GM06990 (cell line): ENCODE measurements at regions not wholly inside any gene's neighbourhood (a gene's known extent, or its start where the extent isn't known, plus 50 kb on each side); places are given as distances from the start of the nearest gene placed in this dataset.

ENCODE experiments used
- DNase-seq: peaks from one replicate; pipeline ENCODE4 v3.0.0-alpha.2; 2011; ENCODE audit not compliant: insufficient read length; ENCODE audit errors: extremely low read depth
- H3K27me3 ChIP-seq: replicated peaks from 2 replicates; pipeline ENCODE4 v1.6.0; 2011; ENCODE audit warnings: low read length; ENCODE audit not compliant: control insufficient read depth, insufficient read depth
- H3K36me3 ChIP-seq: 2 replicates; pipeline ENCODE4 v1.5.1; 2011; ENCODE audit warnings: low read length; ENCODE audit not compliant: control insufficient read depth, insufficient read depth
- H3K4me3 ChIP-seq: replicated peaks from 2 replicates; pipeline ENCODE4 v1.5.1; 2011; ENCODE audit warnings: low read depth, mild to moderate bottlenecking, control low read depth, low read length
- CTCF ChIP-seq: IDR thresholded peaks from 2 replicates; pipeline ENCODE4 v1.5.1; 2011; ENCODE audit warnings: low read length, control low read depth, mild to moderate bottlenecking, inconsistent platforms; ENCODE audit not compliant: insufficient read depth, poor library complexity, severe bottlenecking

- TF ChIP-seq CTCF: no peak
- no peak for DNase-seq
- no peaks in the 10 kb centered on the region; the same call in 1 of the 2 replicates for H3K27me3 ChIP-seq
- no peaks in the 10 kb centered on the region for H3K36me3 ChIP-seq
- no peak overlapping the region for H3K4me3 ChIP-seq
Observed at GRCh38 chr11:70671611-70672010, 273.3 kb downstream of the CTTN start.

GRCh38 chr11:70672991-70673653, 274.8 kb downstream of the CTTN start:
- Histone ChIP-seq H3K4me3 (no peak overlapping the region), H3K27me3 (no peaks in the 10 kb centered on the region; the same call in none of the 2 replicates), H3K36me3 (no peaks in the 10 kb centered on the region)
- DNase-seq: no peak
- no peak for TF ChIP-seq CTCF

- H3K4me3 ChIP-seq: no peak overlapping the region
- no peaks in the 10 kb centered on the region; the same call in none of the 2 replicates for H3K27me3 ChIP-seq
- no peak for TF ChIP-seq CTCF
- no peaks in the 10 kb centered on the region for H3K36me3 ChIP-seq
- DNase-seq: no peak
Observed at GRCh38 chr11:70674605-70675004, 276.3 kb downstream of the CTTN start.

- TF ChIP-seq CTCF: no peak
- Histone ChIP-seq H3K27me3 (no peaks in the 10 kb centered on the region; the same call in none of the 2 replicates), H3K36me3 (no peaks in the 10 kb centered on the region), H3K4me3 (no peak overlapping the region)
- DNase-seq: no peak
Observed at GRCh38 chr11:70675697-70676374, 277.5 kb downstream of the CTTN start.

- no peak for TF ChIP-seq CTCF
- Histone ChIP-seq H3K27me3 (no peaks in the 10 kb centered on the region; the same call in none of the 2 replicates), H3K36me3 (no peaks in the 10 kb centered on the region), H3K4me3 (no peak overlapping the region)
- DNase-seq: no peak
Observed at GRCh38 chr11:70677232-70677916, 279.0 kb downstream of the CTTN start.
